ENCODE measurements at regions not wholly inside any gene's neighbourhood (a gene's known extent, or its start where the extent isn't known, plus 50 kb on each side); places are given as distances from the start of the nearest gene placed in this dataset.

GRCh38 chr22:47386812-47387510, 624.5 kb downstream of the TBC1D22A start:
- H4K20me1 ChIP-seq (ENCODE audit: control insufficient read depth, insufficient read depth, low read length, poor library complexity, severe bottlenecking): no peaks in the 10 kb centered on the region
- H3K9ac ChIP-seq (ENCODE audit: low read length): no peak overlapping the region
- no peaks in the 10 kb centered on the region for H3K27me3 ChIP-seq (replicated peaks in 1 of 4; ENCODE audit: control extremely low read depth in 1 of 4, control insufficient read depth in 3 of 4, insufficient read depth in 4 of 4, low read length in 3 of 4)
- H3K27ac Mint-ChIP-seq: no peak overlapping the region
- peaks cover 6% of the 10 kb centered on the region for H3K27me3 Mint-ChIP-seq
- no peaks in the 10 kb centered on the region for H3K4me1 ChIP-seq (ENCODE audit: control insufficient read depth in 2 of 2, insufficient read depth in 2 of 2, low read length in 2 of 2)
- H3K4me2 ChIP-seq (replicated peaks; ENCODE audit: low read depth, low read length, poor library complexity, severe bottlenecking): no peak overlapping the region
- POLR2A ChIA-PET: no interaction called here
- H2AFZ ChIP-seq (ENCODE audit: insufficient read depth, low read depth, low read length, poor library complexity, severe bottlenecking): no peak overlapping the region
- no peaks in the 10 kb centered on the region for H3K9me3 ChIP-seq (ENCODE audit: control extremely low read depth in 1 of 3, control insufficient read depth in 2 of 3, insufficient read depth in 1 of 3, low read length in 2 of 3)
- no peaks in the 10 kb centered on the region for H3K79me2 ChIP-seq (ENCODE audit: control insufficient read depth, insufficient read depth, low read length)
- ATAC-seq (ENCODE audit: low read depth) (no peak), DNase-seq (no peak)
- H3K9me3 Mint-ChIP-seq (ENCODE audit: insufficient read depth): no peaks in the 10 kb centered on the region
- no peak overlapping the region for H3K4me3 ChIP-seq (ENCODE audit: control extremely low read depth in 1 of 5, extremely low read depth in 1 of 5, insufficient read depth in 1 of 5, low read depth in 2 of 5, low read length in 4 of 5)
- H3K36me3 ChIP-seq (replicated peaks in 1 of 2; ENCODE audit: control extremely low read depth in 1 of 2, control insufficient read depth in 1 of 2, extremely low read depth in 1 of 2, insufficient read depth in 2 of 2, low read length in 1 of 2): no peaks in the 10 kb centered on the region
- no peaks in the 10 kb centered on the region for H3K4me1 Mint-ChIP-seq
- TF ChIP-seq CTCF (IDR thresholded peaks at IDR 0.05) (no peak), EZH2 (IDR thresholded peaks at IDR 0.05; ENCODE audit: borderline replicate concordance, insufficient read depth, low read depth, low read length, poor library complexity, severe bottlenecking) (no peak)
- intact Hi-C loops (cut with micrococcal nuclease): no loop called here
- CTCF ChIA-PET: no interaction called here
- H3K4me3 Mint-ChIP-seq: no peak overlapping the region
- H3K27ac ChIP-seq (ENCODE audit: low read length in 2 of 2): no peak overlapping the region
- 81% methylated on average over 19 of the region's 20 CpGs for WGBS (ENCODE audit: insufficient coverage)

GRCh38 chr22:47384977-47385376, 622.5 kb downstream of the TBC1D22A start:
- ChIA-PET POLR2A (no interaction called here), CTCF (no interaction called here)
- Histone ChIP-seq H4K20me1 (ENCODE audit: control insufficient read depth, insufficient read depth, low read length, poor library complexity, severe bottlenecking) (no peaks in the 10 kb centered on the region), H2AFZ (ENCODE audit: insufficient read depth, low read depth, low read length, poor library complexity, severe bottlenecking) (no peak overlapping the region), H3K27ac (ENCODE audit: low read length in 2 of 2) (no peak overlapping the region), H3K9ac (ENCODE audit: low read length) (no peak overlapping the region), H3K4me3 (ENCODE audit: control extremely low read depth in 1 of 5, extremely low read depth in 1 of 5, insufficient read depth in 1 of 5, low read depth in 2 of 5, low read length in 4 of 5) (no peak overlapping the region), H3K4me1 (ENCODE audit: control insufficient read depth in 2 of 2, insufficient read depth in 2 of 2, low read length in 2 of 2) (no peaks in the 10 kb centered on the region), H3K79me2 (ENCODE audit: control insufficient read depth, insufficient read depth, low read length) (no peaks in the 10 kb centered on the region), H3K9me3 (ENCODE audit: control extremely low read depth in 1 of 3, control insufficient read depth in 2 of 3, insufficient read depth in 1 of 3, low read length in 2 of 3) (peaks cover 0 to 2% (median 0%) of the 10 kb centered on the region in 3 donors), H3K27me3 (replicated peaks in 1 of 4; ENCODE audit: control extremely low read depth in 1 of 4, control insufficient read depth in 3 of 4, insufficient read depth in 4 of 4, low read length in 3 of 4) (no peaks in the 10 kb centered on the region), H3K4me2 (replicated peaks; ENCODE audit: low read depth, low read length, poor library complexity, severe bottlenecking) (no peak overlapping the region), H3K36me3 (replicated peaks in 1 of 2; ENCODE audit: control extremely low read depth in 1 of 2, control insufficient read depth in 1 of 2, extremely low read depth in 1 of 2, insufficient read depth in 2 of 2, low read length in 1 of 2) (no peaks in the 10 kb centered on the region)
- 90% methylated on average over 5 of the region's 8 CpGs for WGBS (ENCODE audit: insufficient coverage)
- DNase-seq: no peak
- no peak overlapping the region for H3K4me3 Mint-ChIP-seq
- no peaks in the 10 kb centered on the region for H3K4me1 Mint-ChIP-seq
- TF ChIP-seq CTCF (IDR thresholded peaks at IDR 0.05) (no peak), EZH2 (IDR thresholded peaks at IDR 0.05; ENCODE audit: borderline replicate concordance, insufficient read depth, low read depth, low read length, poor library complexity, severe bottlenecking) (no peak)
- no peaks in the 10 kb centered on the region for H3K9me3 Mint-ChIP-seq (ENCODE audit: insufficient read depth)
- H3K27me3 Mint-ChIP-seq: peaks cover 6% of the 10 kb centered on the region
- intact Hi-C loops (cut with micrococcal nuclease): no loop called here
- no peak for ATAC-seq (ENCODE audit: low read depth)
- H3K27ac Mint-ChIP-seq: no peak overlapping the region
